ENCODE measurements at regions not wholly inside any gene's neighbourhood (a gene's known extent, or its start where the extent isn't known, plus 50 kb on each side); places are given as distances from the start of the nearest gene placed in this dataset.

GRCh38 chr7:25852211-25852938 lies 299.6 kb upstream of the NFE2L3 start:
- DNase-seq = peak in 2 of 6 experiments; percentile 23 to 63

DNA sequence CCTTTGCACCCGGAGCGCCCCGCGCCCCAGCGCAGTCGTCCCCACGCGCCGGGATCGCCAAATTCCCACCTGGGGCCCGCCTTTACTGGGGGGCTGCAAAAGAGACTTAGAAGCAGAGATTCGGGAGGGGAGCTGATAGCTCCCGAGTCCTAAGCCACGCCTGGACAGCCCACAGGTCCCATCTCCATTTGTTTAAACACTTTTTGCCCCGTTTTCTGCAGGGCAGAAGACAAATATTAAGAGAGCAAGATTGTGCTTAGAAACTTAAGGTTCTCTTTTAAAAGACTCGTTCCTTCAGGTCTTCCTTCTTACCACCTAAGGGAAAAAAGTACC lies 299.1 kb upstream of the NFE2L3 start:
- no peak for DNase-seq

GRCh38 chr7:25853314-25853713 lies 298.7 kb upstream of the NFE2L3 start:
- DNase-seq = no peak

DNA sequence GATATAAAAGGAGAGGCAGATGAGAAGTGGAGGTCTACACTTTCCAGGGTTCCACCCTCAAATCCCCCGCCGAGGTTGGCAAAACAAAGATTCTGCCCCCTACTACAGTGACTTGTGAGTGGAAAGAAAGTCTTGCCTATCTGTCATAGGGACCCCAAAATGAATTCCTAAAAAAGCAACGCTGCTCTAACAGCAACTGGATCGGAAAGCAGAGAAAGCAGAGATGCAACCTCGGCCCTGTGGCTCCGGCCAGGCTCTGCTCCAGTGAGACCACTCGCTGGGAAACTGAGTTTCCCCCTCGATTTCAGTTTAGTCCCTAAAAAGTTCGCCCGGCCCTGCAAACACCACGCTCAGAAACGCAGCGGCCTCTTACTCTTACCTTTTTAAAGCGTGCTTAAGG lies 297.9 kb upstream of the NFE2L3 start:
- peak in 1 of 6 experiments; percentile 33 for DNase-seq

DNA sequence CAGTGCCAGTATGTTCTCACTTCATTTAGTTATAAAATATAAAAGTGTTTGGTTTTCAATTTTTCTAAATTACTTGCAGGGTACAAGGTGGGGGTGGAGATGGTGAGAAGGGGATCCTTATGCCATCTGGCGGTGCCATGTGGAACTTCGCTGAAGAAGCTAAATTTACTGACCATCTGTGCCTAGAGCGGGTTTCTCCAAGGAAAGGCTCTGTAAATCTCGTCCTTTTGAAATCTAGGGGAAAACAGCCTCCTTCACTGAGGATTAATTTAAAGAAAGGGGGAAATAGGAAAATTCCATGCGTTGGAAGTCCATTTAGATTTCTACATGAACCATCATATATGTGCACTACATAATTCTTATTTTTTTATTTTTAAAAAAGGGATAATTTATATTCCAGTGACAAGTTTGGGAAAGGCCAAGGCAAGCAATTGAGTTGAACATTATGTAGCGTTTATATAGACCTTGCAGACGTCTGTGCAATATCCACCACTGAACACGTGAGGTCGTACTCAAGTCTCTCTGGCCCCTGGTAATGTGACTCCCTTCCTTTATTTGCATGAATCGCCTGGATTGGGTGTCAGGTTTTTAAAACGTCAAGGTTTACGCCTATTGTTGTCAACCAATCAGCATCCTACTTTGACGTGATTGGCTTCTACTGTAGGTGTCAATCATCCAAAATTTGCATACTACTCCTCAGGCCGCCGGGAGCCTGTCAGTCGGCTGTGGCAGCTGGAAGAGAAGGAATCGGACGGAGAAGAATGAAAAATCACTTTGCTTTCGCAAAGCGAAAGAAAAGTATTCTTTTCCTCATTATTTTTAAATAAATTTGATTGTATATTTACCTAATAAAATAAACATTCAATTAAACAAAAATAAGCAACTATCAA lies 297.1 kb upstream of the NFE2L3 start:
- peak in 3 of 6 experiments; percentile 8 to 48 (median 25) for DNase-seq

- peak in 1 of 6 experiments; percentile 63 for DNase-seq
Observed at GRCh38 chr7:25855854-25856782, 295.9 kb upstream of the NFE2L3 start.

DNA sequence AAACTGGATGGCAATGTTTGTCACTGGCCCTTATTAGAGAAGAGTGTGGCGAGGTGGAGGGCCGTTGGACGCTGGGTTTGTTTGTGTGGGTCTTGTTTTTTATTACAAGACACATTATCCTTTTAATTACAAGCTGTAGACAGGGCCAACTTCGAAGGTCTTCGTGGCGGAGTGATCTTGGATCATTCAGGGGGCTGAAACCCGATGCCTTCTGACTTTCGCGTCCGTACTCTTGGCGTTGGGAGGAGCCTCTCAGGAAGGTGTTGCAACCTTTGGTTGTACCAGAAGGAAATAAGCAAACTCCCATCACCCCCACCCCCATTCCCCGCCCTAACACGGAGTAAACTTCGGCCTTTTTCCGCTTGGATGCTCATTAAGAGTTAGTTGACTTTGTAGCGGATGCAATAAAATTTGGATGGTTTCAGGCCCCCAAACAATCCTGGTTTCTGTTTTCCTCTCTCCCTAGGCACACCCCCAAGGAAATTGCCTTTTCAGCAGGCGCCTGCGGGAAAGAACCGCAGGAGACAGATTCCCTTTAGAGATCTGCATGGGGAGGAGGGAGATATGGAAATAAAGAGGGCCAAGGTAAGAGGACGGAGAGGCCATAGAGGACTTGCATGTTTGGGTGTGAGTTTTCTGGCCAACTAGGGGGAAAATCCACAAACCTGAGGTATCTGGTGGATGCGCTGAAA lies 294.5 kb upstream of the NFE2L3 start:
- DNase-seq = peak in 1 of 6 experiments; percentile 44

DNA sequence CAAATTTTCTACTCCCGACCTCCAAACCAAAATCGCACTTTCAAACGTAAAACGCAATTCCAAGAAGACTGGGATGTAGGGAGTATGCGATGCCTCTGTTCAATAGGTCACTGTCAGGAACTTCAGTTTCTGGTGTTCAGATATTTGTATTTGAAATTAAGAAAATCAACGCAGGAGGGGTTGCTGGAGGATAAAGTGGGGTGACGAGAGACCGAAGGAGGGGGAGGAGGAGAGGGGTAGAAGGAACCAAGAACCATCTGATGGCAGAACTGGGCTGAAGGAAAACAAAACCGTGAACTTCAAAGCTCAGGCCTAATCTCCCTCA lies 293.8 kb upstream of the NFE2L3 start:
- peak in 1 of 6 experiments; percentile 22 for DNase-seq

DNA sequence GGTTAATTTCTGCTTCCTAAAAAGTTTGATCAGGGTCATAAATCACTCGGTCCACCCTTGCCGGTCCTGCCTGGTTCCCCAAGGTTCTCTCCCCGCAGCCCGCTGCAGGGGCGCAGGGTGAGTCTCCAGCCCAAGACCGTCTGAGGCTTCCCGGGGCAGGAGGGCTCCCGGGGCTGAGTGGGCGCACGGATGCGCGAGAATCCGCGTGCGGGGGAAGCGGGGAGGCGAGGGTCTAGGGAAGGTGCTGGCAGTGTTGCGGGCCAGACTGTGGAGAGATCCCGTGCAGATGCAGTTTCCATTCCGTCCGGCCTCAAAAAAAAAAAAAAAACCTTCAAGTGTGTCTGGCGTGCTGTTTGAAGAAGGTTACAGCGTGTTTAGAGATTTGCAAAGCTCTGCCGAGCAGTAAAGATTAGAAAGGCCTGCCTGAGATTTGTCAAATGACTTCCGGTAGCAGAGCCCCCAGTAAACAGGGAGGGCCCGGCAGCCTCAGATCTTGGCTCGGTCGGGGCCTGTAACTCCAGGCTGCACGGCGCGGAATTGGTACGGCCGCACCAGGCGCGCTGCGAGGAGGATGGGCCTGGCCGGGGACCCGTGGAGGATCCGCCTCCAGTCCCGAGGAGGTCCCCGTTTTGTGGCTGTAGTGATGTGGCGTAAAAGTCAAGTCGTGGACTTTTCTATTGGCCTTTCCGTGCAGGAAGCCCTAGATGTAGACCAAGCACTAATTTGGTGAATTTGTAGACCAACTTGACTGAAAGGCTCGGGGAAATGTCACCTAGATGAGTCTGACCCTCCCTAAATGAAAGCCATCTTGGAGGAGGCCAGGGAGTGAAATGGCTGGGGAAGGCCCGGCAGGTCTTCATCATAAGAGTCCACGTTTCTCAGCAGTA lies 293.2 kb upstream of the NFE2L3 start:
- peak in 2 of 6 experiments; percentile 23 to 42 for DNase-seq

- DNase-seq = peak in 2 of 6 experiments; percentile 23 to 51
Observed at GRCh38 chr7:25859412-25860274, 292.4 kb upstream of the NFE2L3 start.

DNA sequence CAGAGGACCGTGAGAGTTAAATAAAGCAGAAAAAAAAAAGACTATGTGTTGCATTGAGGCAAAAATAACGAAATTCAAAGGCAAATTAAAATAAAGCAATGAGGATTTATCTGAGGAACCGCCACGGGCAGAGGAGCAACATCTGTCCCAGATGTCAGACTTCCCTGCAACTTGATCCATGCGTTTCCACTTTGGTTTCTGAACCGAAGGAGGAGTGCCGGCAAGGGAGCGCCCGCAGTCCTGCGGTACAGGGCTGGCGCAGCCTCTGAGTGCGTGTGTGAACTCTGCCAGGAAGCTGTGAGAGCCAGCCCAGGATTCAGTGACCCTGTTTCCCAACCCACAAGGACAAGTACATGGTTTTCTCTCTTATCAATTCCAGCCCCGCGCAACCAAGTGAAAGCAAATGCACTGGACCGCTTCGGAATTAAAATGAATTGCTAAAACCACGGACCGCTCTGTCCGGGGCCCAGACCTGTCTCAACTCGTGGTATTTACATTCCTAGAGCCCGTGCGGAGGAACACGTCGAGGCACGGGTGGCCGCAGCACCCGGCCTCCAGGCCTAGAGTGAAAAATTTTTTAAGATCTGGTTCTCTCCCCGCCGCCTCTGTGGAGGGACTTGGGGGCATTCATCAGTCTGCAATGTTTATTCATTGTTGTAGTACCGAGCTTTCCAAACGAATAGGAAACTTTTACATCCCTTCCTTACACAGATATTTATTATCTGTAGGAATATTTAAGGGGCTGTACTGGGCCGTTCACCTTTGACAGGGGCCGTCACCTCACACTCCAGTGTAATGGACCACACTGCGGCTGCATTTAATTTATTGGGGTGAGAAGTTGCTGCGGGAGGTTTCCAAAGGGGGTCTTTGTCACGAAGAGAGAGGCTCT lies 291.5 kb upstream of the NFE2L3 start:
- peak in 3 of 6 experiments; percentile 30 to 62 (median 34) for DNase-seq

GRCh38 chr7:25861164-25861496 lies 290.9 kb upstream of the NFE2L3 start:
- peak in 2 of 6 experiments; percentile 34 to 61 for DNase-seq

- DNase-seq = peak in 2 of 6 experiments; percentile 33 to 72
Observed at GRCh38 chr7:25861601-25862260, 290.3 kb upstream of the NFE2L3 start.

DNA sequence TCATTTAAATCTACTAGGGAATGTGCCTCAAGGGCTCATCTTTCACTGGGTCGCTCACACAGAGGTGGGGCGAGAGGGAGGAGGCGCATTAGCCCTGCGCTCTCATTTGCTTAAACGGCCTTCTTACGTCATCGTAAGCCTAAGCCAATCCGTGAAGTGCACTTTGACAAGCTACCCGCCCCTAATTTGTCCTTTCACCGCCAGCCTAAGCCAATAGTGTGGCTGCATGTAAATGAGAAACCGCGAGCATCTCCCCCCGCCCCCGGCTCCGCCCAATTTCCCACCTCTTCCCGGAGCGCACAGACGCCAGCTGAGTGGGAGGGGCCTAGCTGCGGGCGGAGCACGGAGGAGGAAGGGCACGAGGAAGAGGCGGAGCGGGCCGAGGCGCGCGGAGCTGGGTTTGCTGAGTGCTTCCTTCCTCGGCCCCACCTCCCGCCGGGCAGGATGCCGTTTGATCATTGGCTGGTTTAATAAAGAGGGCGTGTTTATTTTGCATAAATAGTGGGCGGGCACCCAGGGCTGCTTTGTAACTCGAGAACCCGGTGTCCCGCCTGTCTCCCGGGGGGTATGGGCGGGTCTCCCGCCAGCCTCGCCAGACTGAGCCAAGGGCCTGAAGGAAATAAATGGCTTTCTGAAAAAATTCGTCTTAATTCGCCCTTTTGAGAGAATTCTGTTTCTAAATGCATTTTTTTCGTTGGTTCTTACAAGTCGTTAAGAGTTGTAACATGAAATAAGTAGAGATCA lies 289.6 kb upstream of the NFE2L3 start:
- peak; percentile 23 to 72 (median 30) for DNase-seq

DNA sequence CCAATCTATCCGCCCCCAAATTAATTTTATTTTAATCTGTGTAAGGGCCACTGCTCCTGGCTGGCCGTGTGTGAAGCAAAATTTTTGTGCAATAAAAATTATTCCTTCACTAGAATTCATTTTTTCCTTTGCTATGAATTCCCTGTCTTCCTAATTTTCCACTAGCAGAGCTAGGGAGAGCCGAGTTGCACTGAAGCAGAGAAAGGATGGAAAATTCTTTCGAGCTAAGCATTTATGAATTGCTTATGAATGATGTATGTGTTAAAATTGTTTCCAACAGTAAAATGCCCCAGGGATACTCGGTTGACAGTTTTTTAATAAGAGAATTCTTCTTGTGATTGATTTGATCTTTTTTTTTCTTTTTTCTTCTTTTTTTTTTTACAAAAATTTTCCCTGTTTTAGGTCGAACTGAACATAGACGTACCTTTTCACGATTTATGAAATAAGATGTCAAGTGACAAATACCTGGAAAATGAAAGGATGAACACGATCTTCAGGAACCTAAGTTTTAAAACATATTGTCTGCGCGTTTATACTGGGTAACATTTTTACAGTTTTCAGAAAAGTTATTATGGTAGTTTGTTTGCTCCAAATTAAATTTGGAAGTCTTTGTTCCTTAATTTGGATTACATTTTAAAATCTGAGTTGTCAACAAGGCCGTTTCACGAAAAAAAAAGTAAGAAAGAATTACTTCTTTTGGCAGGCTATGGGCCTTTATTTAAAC lies 288.8 kb upstream of the NFE2L3 start:
- peak in 1 of 6 experiments; percentile 22 for DNase-seq

GRCh38 chr7:25863729-25864110 lies 288.3 kb upstream of the NFE2L3 start:
- DNase-seq = no peak

DNA sequence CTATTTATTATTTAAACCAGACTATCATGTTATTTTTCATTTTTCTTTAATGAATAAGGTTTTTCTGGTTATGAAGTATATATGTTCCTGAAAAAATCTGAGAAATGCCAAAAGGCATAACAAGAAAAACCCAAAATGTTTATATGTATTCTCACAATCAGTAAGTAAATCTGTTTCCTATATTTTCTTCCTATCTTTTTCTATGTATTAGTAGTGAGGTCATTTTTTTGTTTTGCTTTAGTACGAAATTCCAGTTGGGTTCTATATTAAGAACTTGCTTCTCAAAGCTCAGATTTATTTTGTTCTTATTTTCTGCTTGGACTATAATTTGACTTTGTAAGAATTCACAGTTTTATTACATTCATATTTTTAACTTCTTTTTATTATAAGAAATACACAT lies 287.5 kb upstream of the NFE2L3 start:
- DNase-seq = no peak

Data from stimulated activated naive CD4-positive, alpha-beta T cell (primary cell).